HCT116 (cell line): ENCODE measurements at regions not wholly inside any gene's neighbourhood (a gene's known extent, or its start where the extent isn't known, plus 50 kb on each side); places are given as distances from the start of the nearest gene placed in this dataset.

Experiments
- CEBPB ChIP-seq: IDR thresholded peaks from 2 replicates; pipeline ENCODE4 v1.6.1; 2012; ENCODE audit warnings: low read depth
- ELF1 ChIP-seq: IDR thresholded peaks from 2 replicates; pipeline ENCODE4 v1.6.1; 2012; ENCODE audit warnings: low read depth, borderline replicate concordance
- EZH2 ChIP-seq: fragments of 200-600 bp; sonication (generic); IDR thresholded peaks from 2 replicates; pipeline ENCODE4 v1.6.1; 2017; ENCODE audit warnings: antibody characterized with exemption, mixed run types
- FOSL1 ChIP-seq: IDR thresholded peaks from 2 replicates; pipeline ENCODE4 v1.6.1; 2012; ENCODE audit warnings: low read depth
- POLR2A ChIP-seq: IDR thresholded peaks from 2 replicates; pipeline ENCODE4 v1.7.0; 2011; ENCODE audit warnings: borderline replicate concordance; ENCODE audit not compliant: insufficient read depth, insufficient read length; ENCODE audit errors: extremely low read depth
- RAD21 ChIP-seq: IDR thresholded peaks from 2 replicates; pipeline ENCODE4 v1.6.1; 2012; ENCODE audit warnings: low read depth, mild to moderate bottlenecking
- TF ChIP-seq, protein P1 (sequence below): IDR thresholded peaks from 2 replicates; pipeline ENCODE4 v1.6.1; 2012
- TF ChIP-seq, protein P2 (sequence below): IDR thresholded peaks from 2 replicates; pipeline ENCODE4 v1.6.1; 2012; ENCODE audit warnings: low read depth

DNA sequence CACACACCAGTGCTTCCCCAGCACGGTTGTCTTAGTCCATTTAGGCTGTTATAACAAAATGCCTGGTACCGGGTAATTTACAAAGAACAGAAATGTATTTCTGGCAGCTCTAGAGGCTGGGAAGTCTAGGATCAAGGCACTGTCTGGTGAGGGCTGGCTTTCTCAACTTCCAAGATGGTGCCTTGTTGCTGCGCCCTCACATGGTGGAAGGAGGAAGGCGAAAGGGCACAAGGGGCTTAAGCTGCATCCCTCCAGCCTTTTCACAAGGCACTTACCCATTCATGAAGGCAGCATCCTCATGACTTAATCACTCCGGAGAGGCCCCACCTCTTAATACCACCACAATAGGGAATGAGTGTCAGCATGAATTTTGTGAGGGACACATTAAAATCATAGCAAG, 155.5 kb downstream of the SLC15A5 start:
- TF ChIP-seq EZH2: no peak
- no peak for TF ChIP-seq RAD21
- TF ChIP-seq CEBPB: no peak
- no peak for TF ChIP-seq POLR2A
- TF ChIP-seq FOSL1: no peak
- TF ChIP-seq, protein P1, sequence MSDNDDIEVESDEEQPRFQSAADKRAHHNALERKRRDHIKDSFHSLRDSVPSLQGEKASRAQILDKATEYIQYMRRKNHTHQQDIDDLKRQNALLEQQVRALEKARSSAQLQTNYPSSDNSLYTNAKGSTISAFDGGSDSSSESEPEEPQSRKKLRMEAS: no peak
- TF ChIP-seq, protein P2, sequence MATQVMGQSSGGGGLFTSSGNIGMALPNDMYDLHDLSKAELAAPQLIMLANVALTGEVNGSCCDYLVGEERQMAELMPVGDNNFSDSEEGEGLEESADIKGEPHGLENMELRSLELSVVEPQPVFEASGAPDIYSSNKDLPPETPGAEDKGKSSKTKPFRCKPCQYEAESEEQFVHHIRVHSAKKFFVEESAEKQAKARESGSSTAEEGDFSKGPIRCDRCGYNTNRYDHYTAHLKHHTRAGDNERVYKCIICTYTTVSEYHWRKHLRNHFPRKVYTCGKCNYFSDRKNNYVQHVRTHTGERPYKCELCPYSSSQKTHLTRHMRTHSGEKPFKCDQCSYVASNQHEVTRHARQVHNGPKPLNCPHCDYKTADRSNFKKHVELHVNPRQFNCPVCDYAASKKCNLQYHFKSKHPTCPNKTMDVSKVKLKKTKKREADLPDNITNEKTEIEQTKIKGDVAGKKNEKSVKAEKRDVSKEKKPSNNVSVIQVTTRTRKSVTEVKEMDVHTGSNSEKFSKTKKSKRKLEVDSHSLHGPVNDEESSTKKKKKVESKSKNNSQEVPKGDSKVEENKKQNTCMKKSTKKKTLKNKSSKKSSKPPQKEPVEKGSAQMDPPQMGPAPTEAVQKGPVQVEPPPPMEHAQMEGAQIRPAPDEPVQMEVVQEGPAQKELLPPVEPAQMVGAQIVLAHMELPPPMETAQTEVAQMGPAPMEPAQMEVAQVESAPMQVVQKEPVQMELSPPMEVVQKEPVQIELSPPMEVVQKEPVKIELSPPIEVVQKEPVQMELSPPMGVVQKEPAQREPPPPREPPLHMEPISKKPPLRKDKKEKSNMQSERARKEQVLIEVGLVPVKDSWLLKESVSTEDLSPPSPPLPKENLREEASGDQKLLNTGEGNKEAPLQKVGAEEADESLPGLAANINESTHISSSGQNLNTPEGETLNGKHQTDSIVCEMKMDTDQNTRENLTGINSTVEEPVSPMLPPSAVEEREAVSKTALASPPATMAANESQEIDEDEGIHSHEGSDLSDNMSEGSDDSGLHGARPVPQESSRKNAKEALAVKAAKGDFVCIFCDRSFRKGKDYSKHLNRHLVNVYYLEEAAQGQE: no peak
- no peak for TF ChIP-seq ELF1
